Bone marrow (tissue), 2 donors: ENCODE measurements at regions not wholly inside any gene's neighbourhood (a gene's known extent, or its start where the extent isn't known, plus 50 kb on each side); places are given as distances from the start of the nearest gene placed in this dataset.

Experiments used
- DNase-seq, 2 donors: peaks; one replicate each; lab custom pipeline; 2025; lab: John Stamatoyannopoulos, UW

DNA sequence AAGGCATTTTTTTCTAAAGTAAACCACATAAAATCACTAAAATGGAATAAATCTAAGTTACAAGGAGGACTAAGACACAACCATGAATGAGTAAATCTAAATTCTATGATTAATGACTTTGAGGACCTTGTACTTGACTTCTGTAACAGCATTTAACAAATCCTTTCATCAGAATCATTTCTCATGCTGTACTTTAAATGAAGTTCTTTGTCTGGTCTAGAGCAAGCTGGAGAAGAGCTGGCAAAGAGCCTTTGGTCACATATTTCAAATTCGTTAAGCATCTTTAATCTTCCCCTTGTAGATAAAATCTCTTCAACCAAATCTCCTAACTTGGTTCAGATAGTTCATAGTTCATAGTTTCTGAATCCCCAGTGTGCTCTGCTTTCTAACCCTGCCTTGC, 405.4 kb downstream of the PTPRC start:
- DNase-seq: no peak

GRCh38 chr1:199046618-199047017, 407.8 kb downstream of the PTPRC start:
- no peak for DNase-seq

DNA sequence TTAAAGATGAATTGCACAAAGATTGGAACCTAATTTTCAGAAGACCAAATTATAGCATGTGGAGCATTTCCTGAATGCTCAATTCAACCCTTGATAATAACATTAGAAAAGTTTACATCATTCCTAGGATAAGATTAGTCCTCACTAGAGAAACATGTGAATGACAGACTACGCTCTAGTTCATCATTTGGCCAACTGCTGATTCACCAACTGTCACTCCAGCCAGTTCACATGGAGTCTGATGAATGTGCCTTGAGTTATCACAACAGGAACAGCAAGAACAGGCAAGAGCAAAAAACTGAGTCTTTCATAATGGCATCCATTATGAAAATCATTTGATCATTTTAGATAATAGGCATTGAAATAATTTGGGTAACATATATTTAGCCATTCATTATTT, 415.9 kb downstream of the PTPRC start:
- no peak for DNase-seq

DNA sequence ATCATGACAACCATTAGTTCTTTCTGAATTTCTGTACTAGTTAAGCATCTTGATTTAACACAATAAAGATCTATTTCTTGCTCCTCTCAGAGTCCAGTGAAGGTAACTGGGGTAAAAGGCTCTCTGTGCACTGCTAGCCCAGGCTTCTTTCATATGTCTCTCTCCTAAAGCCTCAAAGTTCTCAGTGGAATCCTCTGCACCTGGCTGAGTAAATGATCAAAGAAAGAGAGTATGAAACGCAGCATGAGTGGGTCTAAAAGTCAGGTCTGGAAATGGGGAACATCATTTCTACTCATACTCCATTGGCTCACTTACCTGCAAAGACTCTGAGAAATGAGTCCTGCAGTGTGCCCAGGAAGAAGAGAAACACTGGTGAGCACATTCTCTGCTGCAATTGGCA, 418.5 kb downstream of the PTPRC start:
- no peak for DNase-seq

- DNase-seq: no peak
Measured at GRCh38 chr1:199058281-199058680, 419.4 kb downstream of the PTPRC start.

DNA sequence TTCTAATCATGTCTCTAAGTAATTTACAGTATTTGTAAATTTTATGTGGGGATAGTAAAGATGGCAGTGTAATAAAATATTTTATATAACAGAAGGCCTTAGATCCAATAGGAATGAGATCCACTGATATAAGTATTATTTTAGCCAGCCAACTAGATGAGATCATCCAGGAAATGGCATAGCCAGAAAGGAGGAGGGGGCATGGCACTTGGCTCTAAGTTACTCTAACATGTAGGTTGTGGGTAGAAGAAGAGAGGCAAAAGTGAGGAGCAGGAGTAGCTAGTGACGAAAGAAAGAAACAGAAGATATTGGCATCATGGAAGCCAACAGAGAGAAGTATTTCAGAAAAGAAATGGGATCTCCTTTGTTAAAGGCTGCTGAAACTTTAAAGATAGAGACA, 426.1 kb downstream of the PTPRC start:
- no peak for DNase-seq

GRCh38 chr1:199067483-199067882, 428.6 kb downstream of the PTPRC start:
- DNase-seq: no peak

- DNase-seq: no peak
Measured at GRCh38 chr1:199071080-199071479, 432.2 kb downstream of the PTPRC start.

DNA sequence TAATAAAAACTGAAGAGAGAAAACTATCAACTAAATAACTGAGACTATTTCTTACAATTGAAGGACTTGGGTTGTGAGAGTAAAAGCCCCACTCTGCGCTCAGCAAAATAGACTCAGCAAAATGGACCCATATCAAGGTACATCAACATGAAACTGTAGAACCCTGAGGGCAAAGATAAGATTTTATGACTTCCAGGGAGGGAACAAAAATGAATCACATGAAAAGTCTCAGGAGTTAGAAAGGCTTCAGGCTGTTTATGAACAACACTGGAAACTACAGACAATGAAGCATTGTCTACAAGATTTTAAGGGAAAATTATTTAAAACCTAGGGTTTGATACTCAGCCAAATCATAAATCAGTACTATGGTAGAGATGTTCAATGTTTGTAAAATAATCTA, 434.3 kb downstream of the PTPRC start:
- DNase-seq: no peak

DNA sequence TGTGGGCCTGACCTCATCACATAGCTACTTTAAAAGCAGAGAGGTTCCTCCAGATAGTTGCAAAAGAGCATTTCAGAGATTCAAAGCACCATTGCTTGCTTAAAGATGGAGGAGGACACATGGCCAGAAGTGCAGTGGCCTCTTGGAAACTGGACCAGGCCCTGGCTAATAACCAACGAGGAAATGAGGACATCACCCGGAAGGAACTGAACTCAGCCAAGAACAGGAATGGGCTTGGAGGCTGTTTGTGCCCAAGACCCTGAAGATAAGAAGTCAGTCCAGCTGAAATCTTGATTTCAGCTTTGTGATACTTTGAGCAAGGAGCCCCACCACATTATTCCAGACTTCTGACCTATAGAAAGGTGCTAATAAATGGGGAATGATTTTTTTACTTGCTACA, 437.0 kb downstream of the PTPRC start:
- DNase-seq: no peak

- no peak for DNase-seq
Measured at GRCh38 chr1:199079994-199080393, 441.2 kb downstream of the PTPRC start.

GRCh38 chr1:199081739-199082138, 442.9 kb downstream of the PTPRC start:
- no peak for DNase-seq

DNA sequence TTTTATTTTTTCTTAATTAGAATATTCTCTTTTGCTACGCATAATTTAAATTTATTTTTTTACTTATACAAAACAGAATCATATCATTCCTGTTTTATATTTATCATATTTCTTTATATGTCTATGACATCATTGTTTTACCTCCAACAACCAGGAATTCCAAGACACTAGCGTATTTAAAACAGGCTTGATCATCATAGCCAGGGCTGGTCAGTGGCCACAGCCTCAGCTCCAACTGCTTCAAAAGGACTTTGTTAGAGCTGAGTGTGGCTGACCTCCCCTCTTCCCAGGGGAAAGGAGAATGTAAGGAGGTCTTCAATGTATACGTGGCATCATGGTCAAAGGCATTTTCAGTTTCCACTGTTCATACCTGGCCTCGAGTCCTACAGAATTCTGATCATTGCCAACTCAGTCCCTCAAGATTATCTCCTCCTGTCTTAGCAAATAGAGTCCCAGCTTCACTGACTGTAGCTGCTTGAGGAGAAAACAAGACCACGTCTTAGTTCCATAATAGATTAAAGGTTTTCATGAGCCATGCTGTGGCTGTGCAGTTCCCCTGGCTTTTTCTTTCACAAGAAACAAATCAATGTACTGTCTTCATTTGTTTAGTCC, 444.0 kb downstream of the PTPRC start:
- DNase-seq: no peak

DNA sequence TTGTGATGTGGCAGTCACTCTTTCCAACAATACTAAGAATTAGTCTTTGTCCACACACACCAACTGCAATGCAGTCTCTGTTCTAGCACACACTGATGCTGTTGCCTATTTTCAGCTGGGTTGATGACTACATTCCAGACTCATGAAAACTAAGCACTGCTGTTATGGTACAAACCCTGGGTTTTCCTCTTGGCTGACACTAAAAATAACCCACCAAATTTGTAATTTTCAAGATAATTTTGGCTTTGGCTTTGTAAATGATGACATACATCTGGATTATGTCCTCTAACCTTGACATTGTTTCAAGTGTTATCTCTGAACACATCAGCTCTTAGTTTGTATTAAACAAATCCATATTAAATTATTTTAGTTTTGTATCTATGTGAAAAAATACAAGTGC, 444.8 kb downstream of the PTPRC start:
- DNase-seq: no peak

DNA sequence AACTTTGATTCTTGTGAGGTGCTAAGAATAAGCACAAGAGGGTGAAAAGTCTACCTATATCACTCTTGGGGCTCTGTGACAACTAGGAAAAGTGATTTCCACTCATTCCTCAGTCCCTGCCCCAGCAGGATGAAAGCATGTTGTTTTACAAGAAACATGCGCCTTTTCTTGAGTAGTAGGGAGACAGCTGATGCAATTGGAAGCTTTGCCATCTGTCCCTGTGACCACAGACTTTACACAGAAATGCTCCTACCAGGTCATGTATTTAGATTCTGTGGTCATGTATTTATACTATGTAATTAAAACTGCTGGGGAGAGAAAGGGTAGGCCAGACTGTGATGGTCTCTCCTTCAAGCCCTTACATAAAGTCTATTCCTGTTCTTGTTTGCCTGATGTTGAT, 445.5 kb downstream of the PTPRC start:
- DNase-seq: no peak

DNA sequence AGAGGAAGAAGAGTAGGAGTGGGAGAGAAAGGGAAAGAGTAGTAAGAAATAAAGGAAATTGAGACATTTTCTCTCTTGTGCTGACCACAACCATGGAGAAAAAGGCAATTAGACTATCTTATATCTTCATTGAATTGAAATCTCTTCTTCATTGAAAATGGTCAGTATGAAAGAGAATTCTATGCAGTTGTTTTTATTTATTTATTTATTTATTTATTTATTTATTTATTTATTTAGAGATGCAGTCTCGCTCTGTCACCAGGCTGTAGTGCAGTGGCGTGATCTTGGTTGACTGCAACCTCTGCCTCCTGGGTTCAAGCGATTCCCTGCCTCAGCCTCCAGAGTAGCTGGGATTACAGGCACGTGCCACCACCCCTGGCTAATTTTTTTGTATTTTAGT, 447.1 kb downstream of the PTPRC start:
- DNase-seq: no peak

DNA sequence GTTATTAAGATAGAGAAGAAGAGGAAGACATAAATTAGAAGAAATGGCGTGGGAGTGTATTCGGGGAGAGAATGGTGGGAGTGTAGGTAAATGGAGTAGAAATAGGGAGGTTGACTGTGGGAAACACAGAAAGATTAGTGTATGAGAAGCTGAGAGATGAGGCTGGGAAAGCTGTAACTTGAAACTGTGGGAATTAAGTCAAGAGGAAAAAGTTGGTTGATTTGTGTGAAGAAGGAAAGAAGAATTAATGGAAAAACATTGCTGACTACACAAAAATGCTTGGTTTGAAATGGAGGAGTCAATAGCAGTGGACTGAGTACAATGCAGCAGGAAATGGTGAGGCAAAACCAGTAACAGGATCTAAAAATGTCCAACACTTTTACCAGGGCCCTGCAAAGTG, 448.3 kb downstream of the PTPRC start:
- DNase-seq: no peak

- DNase-seq: peak in 1 of 2 donors; percentile 83
Measured at GRCh38 chr1:199089393-199090122, 450.7 kb downstream of the PTPRC start.

GRCh38 chr1:199095628-199096027, 456.8 kb downstream of the PTPRC start:
- DNase-seq: peak in 1 of 2 donors; percentile 79

DNA sequence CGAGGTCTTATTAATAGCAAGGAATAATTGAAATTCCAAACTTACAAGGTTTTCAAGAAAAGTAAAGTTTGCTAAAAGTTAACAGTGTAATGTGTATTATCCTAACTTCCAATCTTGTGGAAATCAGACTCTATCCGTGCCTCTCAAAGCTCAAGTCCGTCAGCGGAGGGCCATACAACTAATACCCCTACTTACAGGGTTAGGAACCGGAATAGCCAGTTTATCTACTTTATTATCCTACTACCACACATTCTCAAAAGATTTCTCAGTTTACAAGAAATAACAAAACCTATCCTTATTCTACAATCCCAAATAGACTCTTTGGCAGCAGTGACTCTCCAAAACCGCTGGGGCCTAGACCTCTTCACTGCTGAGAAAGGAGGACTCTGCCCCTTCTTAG, 457.8 kb downstream of the PTPRC start:
- DNase-seq: no peak

DNA sequence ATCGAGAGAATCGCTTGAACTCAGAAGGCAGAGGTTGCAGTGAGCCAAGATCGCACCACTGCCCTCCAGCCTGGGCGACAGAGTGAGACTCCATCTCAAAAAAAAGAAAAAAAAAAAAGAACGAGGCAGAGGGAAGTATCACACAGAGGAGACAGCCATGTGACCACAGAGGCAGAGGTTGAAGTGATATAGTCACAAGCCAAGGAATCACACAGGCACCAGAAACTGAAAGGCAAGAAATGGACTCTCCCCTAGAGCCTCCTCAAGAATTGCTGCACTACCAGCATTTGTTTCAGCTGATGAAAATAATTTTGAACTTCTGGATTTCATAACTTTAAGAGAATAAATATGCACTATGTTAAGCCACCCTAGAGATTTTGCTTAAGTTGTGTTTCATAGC, 459.6 kb downstream of the PTPRC start:
- DNase-seq: no peak

GRCh38 chr1:199101139-199101538, 462.3 kb downstream of the PTPRC start:
- DNase-seq: no peak

DNA sequence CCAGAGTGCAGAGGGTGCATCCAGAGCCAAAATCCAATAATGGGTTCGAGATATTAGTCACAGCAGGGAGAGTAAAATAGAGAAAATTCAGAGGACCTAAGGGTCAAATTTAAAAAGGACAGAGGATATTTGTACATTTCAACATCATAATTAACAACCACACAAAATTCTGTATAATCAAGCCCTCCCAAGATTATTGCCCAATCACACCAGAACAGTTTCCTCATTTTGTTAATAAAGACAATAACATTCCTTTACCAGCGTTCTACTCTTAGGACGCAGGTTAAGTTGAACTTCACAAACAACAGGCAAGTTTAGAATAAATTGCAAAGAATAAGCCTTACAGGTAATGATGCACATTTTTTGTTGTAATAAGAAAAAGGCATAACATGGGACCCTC, 462.8 kb downstream of the PTPRC start:
- no peak for DNase-seq

DNA sequence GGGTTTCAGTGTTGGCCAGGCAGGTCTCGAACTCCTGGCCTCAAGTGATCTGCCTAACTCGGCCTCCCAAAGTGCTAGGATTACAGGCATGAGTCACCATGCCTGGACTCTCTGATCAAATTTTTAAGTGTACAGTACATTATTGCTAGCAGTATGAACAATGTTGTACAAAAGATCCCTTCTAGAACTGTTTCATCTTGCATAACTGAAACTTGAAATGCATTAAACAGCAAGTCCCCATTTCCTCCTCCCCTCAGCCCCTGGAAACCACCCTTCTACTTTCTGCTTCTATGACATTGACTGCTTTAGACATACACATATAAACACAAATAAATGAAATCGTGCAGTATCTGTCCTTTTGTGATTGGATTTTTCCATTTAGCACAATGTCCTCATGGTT, 463.4 kb downstream of the PTPRC start:
- no peak for DNase-seq
